Liver (tissue), 8 donors: ENCODE measurements at regions not wholly inside any gene's neighbourhood (a gene's known extent, or its start where the extent isn't known, plus 50 kb on each side); places are given as distances from the start of the nearest gene placed in this dataset.

Experiments
- DNase-seq: peaks from one replicate; pipeline ENCODE4 v3.0.0-alpha.2; 2017; ENCODE audit warnings: low spot score
- H3K27ac ChIP-seq, 2 donors: one replicate each; pipeline ENCODE4 v1.7.0; 2013; ENCODE audit warnings: inconsistent platforms in 2 of 2, low read length in 2 of 2, control low read depth in 1 of 2, low read depth in 1 of 2, mild to moderate bottlenecking in 1 of 2
- H3K27me3 ChIP-seq, 4 donors: one replicate each; pipeline versions ENCODE4 v1.6.1 to v1.7.0; 2013; ENCODE audit warnings: low read length in 3 of 4, inconsistent platforms in 1 of 4, mild to moderate bottlenecking in 1 of 4, moderate library complexity in 1 of 4; ENCODE audit not compliant: control insufficient read depth in 4 of 4, insufficient read depth in 4 of 4
- H3K36me3 ChIP-seq, 4 donors: one replicate each; pipeline versions ENCODE4 v1.6.1 to v1.7.0; 2013; ENCODE audit warnings: low read length in 3 of 4, mild to moderate bottlenecking in 3 of 4, low read depth in 1 of 4, moderate library complexity in 1 of 4; ENCODE audit not compliant: control insufficient read depth in 4 of 4, insufficient read depth in 3 of 4
- H3K4me1 ChIP-seq, 4 donors: one replicate each; pipeline versions ENCODE4 v1.6.1 to v1.7.0; 2013; ENCODE audit warnings: low read length in 3 of 4, mild to moderate bottlenecking in 3 of 4, moderate library complexity in 1 of 4; ENCODE audit not compliant: control insufficient read depth in 4 of 4, insufficient read depth in 4 of 4
- H3K4me3 ChIP-seq, 3 donors: one replicate each; pipeline versions ENCODE4 v1.6.1 to v1.7.0; 2013; ENCODE audit warnings: low read length in 3 of 3, control low read depth in 1 of 3, low read depth in 1 of 3, mild to moderate bottlenecking in 1 of 3
- H3K9ac ChIP-seq, 2 donors: one replicate each; pipeline ENCODE4 v1.7.0; 2013; ENCODE audit warnings: low read length in 2 of 2, mild to moderate bottlenecking in 2 of 2, moderate library complexity in 2 of 2, control low read depth in 1 of 2, low read depth in 1 of 2
- H3K9me3 ChIP-seq, 4 donors: one replicate each; pipeline versions ENCODE4 v1.6.1 to v1.7.0; 2013; ENCODE audit warnings: low read length in 3 of 4; ENCODE audit not compliant: control insufficient read depth in 4 of 4
- ATF3 ChIP-seq: IDR thresholded peaks from 2 replicates; pipeline ENCODE4 v1.6.1; 2016; ENCODE audit warnings: antibody characterized with exemption
- CTCF ChIP-seq: fragments of 150-350 bp; IDR thresholded peaks from 2 replicates; pipeline ENCODE4 v1.5.1; 2017; ENCODE audit warnings: improper control_type of control experiment, low read depth, low read length; ENCODE audit not compliant: missing input control
- EGR1 ChIP-seq, 2 donors: IDR thresholded peaks; 2 replicates each; pipeline ENCODE4 v1.6.1; 2016 to 2018; ENCODE audit warnings: antibody characterized with exemption in 2 of 2, low read depth in 2 of 2
- FOXA1 ChIP-seq: IDR thresholded peaks from 2 replicates; pipeline ENCODE4 v1.6.1; 2016; ENCODE audit warnings: antibody characterized with exemption
- FOXA2 ChIP-seq: IDR thresholded peaks from 2 replicates; pipeline ENCODE4 v1.6.1; 2016; ENCODE audit warnings: antibody characterized with exemption
- GABPA ChIP-seq, 2 donors: IDR thresholded peaks in 1 of 2; conservative IDR thresholded peaks in 1 of 2; 2 replicates each; pipeline ENCODE4 v1.6.1; 2016; ENCODE audit warnings: antibody characterized with exemption in 2 of 2, mild to moderate bottlenecking in 1 of 2, moderate library complexity in 1 of 2
- HNF4A ChIP-seq, 2 donors: conservative IDR thresholded peaks; 2 replicates each; pipeline ENCODE4 v1.6.1; 2016; ENCODE audit warnings: antibody characterized with exemption in 2 of 2, mild to moderate bottlenecking in 2 of 2
- HNF4G ChIP-seq: IDR thresholded peaks from 2 replicates; pipeline ENCODE4 v1.6.1; 2016; ENCODE audit warnings: antibody characterized with exemption
- JUND ChIP-seq, 2 donors: IDR thresholded peaks; 2 replicates each; pipeline ENCODE4 v1.6.1; 2016; ENCODE audit warnings: antibody characterized with exemption in 2 of 2
- MAX ChIP-seq: IDR thresholded peaks from 2 replicates; pipeline ENCODE4 v1.6.1; 2016; ENCODE audit warnings: antibody characterized with exemption
- NR2F2 ChIP-seq: IDR thresholded peaks from 2 replicates; pipeline ENCODE4 v1.6.1; 2016; ENCODE audit warnings: antibody characterized with exemption
- RAD21 ChIP-seq, 2 donors: IDR thresholded peaks; 2 replicates each; pipeline ENCODE4 v1.6.1; 2016; ENCODE audit warnings: antibody characterized with exemption in 2 of 2, mild to moderate bottlenecking in 2 of 2
- REST ChIP-seq: IDR thresholded peaks from 2 replicates; pipeline ENCODE4 v1.6.1; 2016; ENCODE audit warnings: antibody characterized with exemption, mild to moderate bottlenecking
- RXRA ChIP-seq, 2 donors: IDR thresholded peaks; 2 replicates each; pipeline ENCODE4 v1.6.1; 2017 to 2018; ENCODE audit warnings: antibody characterized with exemption in 2 of 2, mild to moderate bottlenecking in 1 of 2
- SP1 ChIP-seq: IDR thresholded peaks from 2 replicates; pipeline ENCODE4 v1.6.1; 2018; ENCODE audit warnings: antibody characterized with exemption, mild to moderate bottlenecking
- TAF1 ChIP-seq: conservative IDR thresholded peaks from 2 replicates; pipeline ENCODE4 v1.6.1; 2016; ENCODE audit warnings: antibody characterized with exemption, mild to moderate bottlenecking
- YY1 ChIP-seq: IDR thresholded peaks from 2 replicates; pipeline ENCODE4 v1.6.1; 2016; ENCODE audit warnings: antibody characterized with exemption, mild to moderate bottlenecking
- ZBTB33 ChIP-seq: IDR thresholded peaks from 2 replicates; pipeline ENCODE4 v1.6.1; 2016; ENCODE audit warnings: antibody characterized with exemption
- WGBS: extraction: QIAGEN DNeasy Blood & Tissue Kit; methylation state at CpG from one replicate; pipeline ENCODE4 v1.1.7; 2013; 5-methylcytosine and 5-hydroxymethylcytosine counted together
- donor health status: healthy.
- donor health status: healthy.
- donor health status: healthy.
- donor health status: healthy.
- donor health status: healthy.

- H3K27me3 ChIP-seq: no peaks in the 10 kb centered on the region
- WGBS: 78% methylated on average over 3 of the region's 3 CpGs
- TF ChIP-seq FOXA2 (no peak), FOXA1 (no peak), ATF3 (no peak), NR2F2 (no peak), REST (no peak), TAF1 (no peak), JUND (IDR thresholded peaks at IDR 0.05) (no peak), RAD21 (IDR thresholded peaks at IDR 0.05) (no peak), RXRA (IDR thresholded peaks at IDR 0.05) (no peak), YY1 (no peak), EGR1 (IDR thresholded peaks at IDR 0.05; ENCODE audit: low read depth in 2 of 2) (no peak), HNF4A (conservative IDR thresholded peaks at IDR 0.05) (no peak), CTCF (no peak), GABPA (IDR thresholded peaks at IDR 0.05 in 1 of 2, conservative IDR thresholded peaks at IDR 0.05 in 1 of 2) (no peak), ZBTB33 (no peak), HNF4G (no peak), SP1 (no peak), MAX (no peak)
- no peaks in the 10 kb centered on the region for H3K4me1 ChIP-seq
- no peaks in the 10 kb centered on the region for H3K9me3 ChIP-seq
- H3K36me3 ChIP-seq: no peaks in the 10 kb centered on the region
- no peak overlapping the region for H3K27ac ChIP-seq
- H3K4me3 ChIP-seq: no peak overlapping the region
- no peak for DNase-seq
- H3K9ac ChIP-seq: no peak overlapping the region
These were observed 356.8 kb downstream of the CCSER2 start for GRCh38 chr10:84685047-84685660.
